NT2/D1 (cell line): ENCODE measurements at regions not wholly inside any gene's neighbourhood (a gene's known extent, or its start where the extent isn't known, plus 50 kb on each side); places are given as distances from the start of the nearest gene placed in this dataset.

Experiments
- DNase-seq: peaks from one replicate; pipeline ENCODE4 v3.0.0-alpha.2; 2011; ENCODE audit warnings: low read depth, low spot score
- H3K27me3 ChIP-seq: 2 replicates; pipeline ENCODE4 v1.6.0; 2011; ENCODE audit warnings: mild to moderate bottlenecking; ENCODE audit not compliant: insufficient read length, insufficient read depth
- H3K36me3 ChIP-seq: 2 replicates; pipeline ENCODE4 v1.6.1; 2011; ENCODE audit warnings: mild to moderate bottlenecking, low read length, mixed read lengths; ENCODE audit not compliant: insufficient read depth, insufficient read length
- H3K4me1 ChIP-seq: 2 replicates; pipeline ENCODE4 v1.5.1; 2011; ENCODE audit not compliant: insufficient read depth, insufficient read length
- H3K4me3 ChIP-seq: 2 replicates; pipeline ENCODE4 v1.5.1; 2011; ENCODE audit warnings: low read depth; ENCODE audit not compliant: insufficient read length
- H3K9ac ChIP-seq: 2 replicates; pipeline ENCODE4 v1.6.0; 2011; ENCODE audit warnings: low read depth; ENCODE audit not compliant: insufficient read length
- H3K9me3 ChIP-seq: 2 replicates; pipeline ENCODE4 v1.5.1; 2011; ENCODE audit warnings: mild to moderate bottlenecking, low read length; ENCODE audit not compliant: insufficient read depth
- SUZ12 ChIP-seq: IDR thresholded peaks from 2 replicates; pipeline ENCODE4 v1.6.1; 2011; ENCODE audit not compliant: insufficient read length, insufficient read depth; ENCODE audit errors: extremely low read depth
- YY1 ChIP-seq: IDR thresholded peaks from 2 replicates; pipeline ENCODE4 v1.6.1; 2011; ENCODE audit not compliant: insufficient read length, insufficient read depth
- ZNF274 ChIP-seq: IDR thresholded peaks from 2 replicates; pipeline ENCODE4 v1.6.1; 2011; ENCODE audit warnings: mild to moderate bottlenecking, low read depth, low read length

DNA sequence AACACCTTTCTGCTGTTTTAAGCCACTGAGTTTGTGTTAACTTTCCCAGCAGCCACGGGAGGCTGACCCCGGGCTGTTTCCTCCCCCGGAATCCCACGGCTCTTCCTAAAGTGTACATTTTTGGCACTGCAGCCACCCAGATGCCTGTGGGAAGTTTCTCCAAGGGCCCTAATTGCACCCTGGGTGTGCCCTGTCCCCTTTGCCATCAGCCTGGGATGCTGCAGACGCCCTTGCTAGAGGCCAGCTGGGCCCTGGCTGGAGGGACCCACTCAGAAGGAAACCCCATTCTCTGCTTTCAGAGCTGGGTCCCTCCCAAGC is 883.3 kb downstream of the BRD1 start:
- Histone ChIP-seq H3K4me1 (peaks cover 5% of the 10 kb centered on the region), H3K9ac (peak overlapping the region; percentile 32), H3K27me3 (no peaks in the 10 kb centered on the region), H3K9me3 (no peaks in the 10 kb centered on the region), H3K4me3 (no peak overlapping the region), H3K36me3 (no peaks in the 10 kb centered on the region)
- no peak for DNase-seq
- TF ChIP-seq SUZ12 (no peak), ZNF274 (no peak), YY1 (no peak)

DNA sequence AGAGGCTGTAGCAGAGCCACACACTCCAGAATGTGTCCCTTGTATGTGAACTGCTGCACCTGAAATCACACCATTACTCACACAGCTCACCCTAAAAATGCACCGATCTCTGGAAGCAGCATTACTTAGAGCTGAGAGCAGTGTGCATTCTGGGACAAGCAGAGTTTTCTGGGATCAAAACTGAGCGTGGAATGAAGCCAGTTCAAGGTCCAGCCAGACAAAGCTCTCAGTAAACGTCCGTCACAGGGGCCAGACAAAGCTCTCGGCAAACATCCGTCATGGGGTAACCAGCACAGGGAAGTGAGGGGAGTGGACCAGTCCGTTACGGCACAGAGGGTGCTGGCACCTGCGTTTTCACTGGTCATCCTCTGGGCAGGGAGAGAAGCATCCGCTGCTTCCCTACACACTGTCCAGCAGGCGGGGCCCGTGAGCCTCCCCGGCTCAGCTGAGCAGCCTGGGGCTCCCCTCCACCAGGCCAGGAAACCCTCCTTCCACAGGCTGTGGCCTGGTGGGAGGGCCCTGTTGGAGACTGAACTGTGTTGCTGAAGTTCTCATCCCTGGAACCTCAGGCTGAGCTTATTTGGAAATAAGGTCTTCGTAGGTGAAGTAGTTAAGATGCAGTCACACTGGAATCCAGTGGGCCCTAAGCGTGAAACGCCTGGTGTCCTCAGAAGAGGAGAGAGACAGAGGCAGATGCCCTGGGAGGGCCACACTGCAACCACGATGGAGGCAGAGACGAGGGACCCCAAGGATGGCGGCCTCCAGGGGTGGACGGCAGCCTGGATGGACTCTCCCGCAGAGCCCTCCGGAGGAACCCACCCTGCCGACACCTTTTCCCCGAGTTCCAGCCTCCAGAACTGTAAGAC is 883.9 kb downstream of the BRD1 start:
- Histone ChIP-seq H3K36me3 (no peaks in the 10 kb centered on the region), H3K4me3 (no peak overlapping the region), H3K27me3 (no peaks in the 10 kb centered on the region), H3K9ac (peak overlapping the region; percentile 32), H3K9me3 (no peaks in the 10 kb centered on the region), H3K4me1 (peaks cover 5% of the 10 kb centered on the region)
- no peak for DNase-seq
- TF ChIP-seq YY1 (no peak), ZNF274 (no peak)

DNA sequence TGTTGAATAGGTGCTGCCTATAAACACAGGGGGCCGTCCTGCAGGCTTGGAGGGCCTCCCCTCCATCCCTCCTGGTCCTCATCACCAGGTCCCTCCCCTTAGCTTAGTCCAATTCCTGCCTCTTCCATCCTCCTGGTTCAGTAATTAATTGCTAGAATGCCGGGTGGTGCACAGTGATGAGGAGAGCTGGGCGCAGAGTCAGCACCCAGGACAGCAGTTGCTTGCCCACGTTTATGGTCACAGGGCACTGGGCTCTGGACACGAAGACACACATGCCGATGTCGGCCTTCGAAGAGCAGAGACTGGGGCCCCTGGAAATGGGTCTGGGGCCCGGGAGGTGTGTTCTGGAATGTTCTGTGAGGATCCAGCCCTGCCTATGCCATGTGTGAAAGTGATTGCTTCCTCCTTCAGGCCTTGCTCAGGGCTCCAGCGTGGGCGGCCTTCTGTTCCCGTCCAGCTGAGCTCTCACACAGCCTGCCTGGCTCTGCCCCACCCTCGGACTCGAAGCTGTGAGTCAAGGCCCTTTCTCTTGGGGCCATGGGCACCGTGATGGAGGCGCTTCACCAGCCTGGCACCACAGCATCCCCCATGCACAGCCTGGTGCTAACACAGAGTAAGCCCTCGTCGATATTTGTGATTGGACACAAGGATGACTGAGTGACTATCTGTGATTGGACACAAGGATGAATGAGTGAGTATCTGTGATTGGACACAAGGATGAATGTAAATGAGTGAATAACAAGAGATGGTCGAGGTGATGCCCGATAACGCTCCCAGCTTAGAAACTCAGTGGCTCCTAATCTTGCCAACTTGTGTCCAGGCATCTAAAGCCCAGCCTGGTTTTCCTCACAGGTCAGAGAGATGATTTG is 884.7 kb downstream of the BRD1 start:
- no peak for TF ChIP-seq SUZ12
- Histone ChIP-seq H3K9me3 (no peaks in the 10 kb centered on the region), H3K36me3 (no peaks in the 10 kb centered on the region), H3K9ac (no peak overlapping the region), H3K4me3 (no peak overlapping the region), H3K4me1 (peaks cover 5% of the 10 kb centered on the region), H3K27me3 (no peaks in the 10 kb centered on the region)
- DNase-seq, result no peak

GRCh38 chr22:48941903-48942575 is 885.6 kb downstream of the BRD1 start:
- TF ChIP-seq YY1 (no peak), SUZ12 (no peak), ZNF274 (no peak)
- Histone ChIP-seq H3K4me3 (no peak overlapping the region), H3K9me3 (no peaks in the 10 kb centered on the region), H3K36me3 (no peaks in the 10 kb centered on the region), H3K27me3 (no peaks in the 10 kb centered on the region), H3K9ac (no peak overlapping the region), H3K4me1 (peaks cover 5% of the 10 kb centered on the region)
- DNase-seq, result no peak

DNA sequence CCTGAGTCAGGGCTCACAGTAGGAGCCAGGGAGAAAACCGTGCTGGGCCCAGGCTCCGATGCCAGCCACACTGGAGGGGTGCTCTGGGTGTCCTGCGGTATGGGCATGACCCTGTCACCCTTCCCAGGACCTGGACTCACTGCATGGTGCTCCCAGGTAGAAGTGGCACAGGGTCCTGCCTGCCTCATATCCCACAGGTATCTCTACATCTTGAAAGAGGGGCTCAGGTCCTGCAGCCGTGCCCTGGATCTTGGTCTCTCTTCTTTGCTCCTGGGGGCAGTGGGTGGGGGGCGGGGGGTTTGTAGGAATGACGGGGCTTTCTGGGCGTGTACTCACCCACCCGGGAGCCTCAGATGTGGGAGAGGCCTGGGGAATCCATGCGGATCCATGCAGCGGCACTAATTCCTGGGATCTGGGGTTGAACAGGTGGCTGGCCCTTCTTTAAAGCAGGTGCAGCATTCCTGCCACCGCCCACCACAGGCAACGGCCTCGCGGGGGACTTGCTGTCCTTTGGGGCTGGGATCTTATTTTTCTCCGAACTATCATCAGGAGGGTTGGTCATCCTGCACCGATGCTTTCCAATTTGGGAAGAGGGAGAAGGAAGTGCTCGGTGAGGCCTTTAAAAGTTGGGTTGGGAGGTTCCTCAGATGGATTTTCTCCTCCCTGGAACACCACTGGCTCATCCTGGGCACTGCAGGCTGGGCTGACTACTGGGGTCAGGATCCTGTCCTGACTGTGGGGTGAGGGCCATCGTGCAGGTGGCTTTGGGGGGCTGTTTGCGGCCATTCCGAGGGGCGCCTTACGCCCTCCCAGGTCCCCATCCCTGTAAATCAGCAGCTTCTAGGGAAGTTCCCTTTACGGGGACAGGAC is 886.4 kb downstream of the BRD1 start:
- Histone ChIP-seq H3K9ac (no peak overlapping the region), H3K36me3 (no peaks in the 10 kb centered on the region), H3K9me3 (peaks cover 4% of the 10 kb centered on the region; the same call in 1 of the 2 replicates), H3K4me1 (peaks cover 5% of the 10 kb centered on the region), H3K4me3 (no peak overlapping the region), H3K27me3 (no peaks in the 10 kb centered on the region)
- no peak for TF ChIP-seq YY1
- no peak for TF ChIP-seq ZNF274
- TF ChIP-seq SUZ12, result no peak
- no peak for DNase-seq

DNA sequence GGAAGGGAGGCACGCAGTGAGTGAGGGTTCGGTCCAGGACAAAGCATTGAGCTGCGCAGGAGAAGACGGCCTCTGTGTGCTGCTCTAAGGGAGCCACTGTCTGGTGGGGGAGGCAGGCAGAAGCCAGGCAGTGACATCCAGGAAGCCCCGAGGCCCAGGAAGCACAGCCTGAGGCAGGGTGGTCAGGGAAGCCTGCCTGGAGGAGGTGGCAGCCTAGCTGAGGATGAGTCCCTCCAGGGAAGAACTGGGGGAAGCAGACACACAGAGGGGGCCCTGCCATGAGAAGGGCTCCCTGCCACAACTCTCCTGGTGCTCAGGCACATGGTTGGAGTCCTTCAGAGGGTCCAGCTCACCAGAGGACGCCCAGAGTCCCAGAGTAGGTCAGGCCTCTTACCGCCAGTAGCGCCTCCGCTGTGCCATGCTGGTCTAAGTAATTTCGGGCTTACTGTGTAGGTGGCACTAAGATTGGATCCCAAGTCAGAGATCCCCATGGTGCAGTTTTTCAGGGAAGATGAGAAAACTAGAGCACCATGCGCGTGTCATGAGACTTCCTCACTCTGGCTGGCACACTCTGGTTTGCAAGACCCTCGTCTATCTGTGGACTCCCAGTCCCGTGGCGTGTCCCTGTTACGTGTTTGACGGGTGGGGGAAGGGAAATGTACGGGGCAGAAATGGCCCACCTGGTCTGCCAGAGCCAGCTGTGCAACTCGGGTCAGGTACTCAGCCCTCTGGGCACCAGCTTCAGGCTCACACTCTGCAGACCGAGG is 887.2 kb downstream of the BRD1 start:
- no peaks in the 10 kb centered on the region for H3K36me3 ChIP-seq

More for the DNA sequence above, 887.2 kb downstream of the BRD1 start:
- no peak for DNase-seq
- Histone ChIP-seq H3K9ac (no peak overlapping the region), H3K4me3 (no peak overlapping the region), H3K27me3 (no peaks in the 10 kb centered on the region), H3K9me3 (peaks cover 5% of the 10 kb centered on the region; the same call in 1 of the 2 replicates), H3K4me1 (peaks cover 5% of the 10 kb centered on the region)
- TF ChIP-seq SUZ12 (no peak), ZNF274 (no peak), YY1 (no peak)
